HG03280 (cell line): ENCODE measurements at regions not wholly inside any gene's neighbourhood (a gene's known extent, or its start where the extent isn't known, plus 50 kb on each side); places are given as distances from the start of the nearest gene placed in this dataset.

Source experiments
- ATAC-seq: cut with Tn5 transposase; IDR thresholded peaks from one replicate; pipeline ENCODE4 v1.9.1; 2021; ENCODE audit warnings: mild to moderate bottlenecking, moderate library complexity; ENCODE audit not compliant: unreplicated experiment

DNA sequence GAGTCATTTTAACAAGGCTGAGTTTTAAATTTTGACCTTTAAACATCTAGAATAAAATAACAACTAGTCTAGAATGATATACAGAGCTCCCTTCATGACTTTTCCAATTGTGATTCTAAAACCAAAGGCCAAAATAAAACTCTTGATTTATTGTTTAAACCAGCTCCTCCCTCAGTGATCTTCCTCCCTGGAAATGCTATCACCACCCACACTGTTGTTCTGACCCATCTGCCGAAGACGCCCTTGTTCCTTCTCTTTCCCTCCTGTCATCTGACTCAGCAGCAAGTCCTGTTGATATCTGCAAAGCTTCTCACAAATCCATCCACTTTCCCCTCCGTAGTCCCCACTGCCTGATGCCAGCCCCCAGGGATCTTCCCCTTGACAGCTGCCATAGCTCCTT lies 231.6 kb upstream of the DYNLRB2 start:
- no peak for ATAC-seq

DNA sequence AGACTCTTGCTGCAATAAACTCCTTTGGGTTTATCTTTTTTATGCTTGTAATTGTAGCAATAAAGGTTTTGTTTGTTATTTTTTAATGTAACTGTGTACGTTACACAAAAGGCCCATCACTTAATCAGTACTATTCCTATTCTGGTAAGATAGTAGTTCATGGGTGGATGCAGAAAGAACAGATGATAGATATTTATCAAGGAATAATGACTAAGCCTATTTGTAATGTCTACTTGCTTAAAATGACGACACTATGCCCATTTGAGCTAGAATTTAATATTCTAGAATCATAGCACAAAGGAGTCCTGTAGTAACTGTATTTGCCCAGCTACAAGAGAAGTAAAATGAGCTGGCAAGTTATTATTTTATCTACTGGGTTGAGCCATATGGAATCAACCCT lies 235.4 kb upstream of the DYNLRB2 start:
- no peak for ATAC-seq

DNA sequence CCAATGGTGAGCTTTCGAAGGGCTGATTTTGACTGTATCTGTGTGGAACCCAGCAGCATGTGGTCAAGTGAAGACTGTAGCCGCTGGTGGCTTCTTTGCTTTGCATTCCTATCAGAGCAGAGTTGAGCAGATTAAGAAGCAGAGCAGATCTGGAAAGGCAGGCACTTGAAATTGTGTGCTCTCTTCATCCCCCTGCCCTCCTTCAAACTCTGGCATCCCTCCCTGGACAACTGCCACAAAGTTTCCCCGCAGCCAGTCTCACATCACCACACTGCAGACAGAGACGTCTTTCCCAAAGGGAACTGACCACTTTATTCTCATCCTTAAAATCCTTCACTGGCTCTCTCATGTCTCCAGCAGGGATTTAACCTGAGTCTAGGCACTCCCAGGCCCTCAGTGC lies 237.1 kb upstream of the DYNLRB2 start:
- no peak for ATAC-seq

DNA sequence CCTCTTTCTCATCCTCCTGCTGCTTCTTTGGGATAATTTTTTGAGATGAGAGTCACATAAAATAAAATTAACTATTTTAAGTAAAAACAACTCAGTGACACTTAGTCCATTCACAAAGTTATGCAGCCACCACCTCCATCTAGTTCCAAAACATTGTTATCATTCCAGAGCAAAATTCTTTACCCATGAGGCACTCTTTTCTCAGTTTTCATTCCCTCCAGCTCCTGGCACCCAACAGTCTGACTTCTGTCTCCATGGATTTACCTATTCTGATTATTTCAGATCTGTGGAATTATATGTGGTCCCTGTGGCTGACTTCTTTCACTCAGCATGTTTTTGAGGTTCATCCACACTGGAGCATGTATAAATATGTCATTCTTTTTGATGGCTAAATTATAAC lies 239.9 kb upstream of the DYNLRB2 start:
- no peak for ATAC-seq

DNA sequence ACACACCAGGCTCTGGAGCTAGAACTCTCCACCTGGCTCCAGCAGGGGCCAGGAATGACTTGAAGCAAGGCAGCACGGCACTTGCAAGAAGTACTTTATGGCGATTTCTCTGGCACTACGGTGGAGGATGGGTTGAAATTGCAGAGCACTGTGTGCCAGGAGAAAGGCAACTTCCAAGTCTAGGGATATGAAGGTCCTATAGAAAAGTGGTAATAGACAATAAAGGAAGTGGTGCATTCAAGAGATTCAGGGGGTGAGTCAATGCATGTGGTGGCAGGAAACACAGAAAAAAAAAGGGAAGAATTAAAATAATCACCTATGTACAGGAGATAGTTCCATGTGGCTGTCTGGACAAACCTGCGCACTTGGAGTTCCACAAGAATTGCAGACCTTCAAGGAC lies 240.3 kb upstream of the DYNLRB2 start:
- no peak for ATAC-seq

DNA sequence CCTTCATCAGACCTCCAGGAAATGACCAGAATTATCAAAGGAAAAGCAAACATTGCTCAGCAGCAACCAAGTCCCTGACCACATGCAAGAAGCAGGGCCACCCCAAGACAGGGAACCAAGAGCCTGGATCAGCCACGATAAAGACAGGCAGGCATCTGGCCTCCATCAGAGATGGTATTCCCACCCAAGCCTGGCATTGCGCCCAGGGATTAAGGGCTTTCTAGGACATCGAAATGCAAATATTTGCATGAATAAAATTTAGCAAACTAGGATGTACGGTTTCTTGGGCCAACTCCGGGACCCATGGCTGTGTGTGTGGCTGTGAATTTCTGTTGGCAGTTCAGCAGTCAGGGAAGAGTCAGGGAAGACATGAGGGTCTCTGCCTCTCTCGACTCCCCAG lies 241.4 kb upstream of the DYNLRB2 start:
- no peak for ATAC-seq

DNA sequence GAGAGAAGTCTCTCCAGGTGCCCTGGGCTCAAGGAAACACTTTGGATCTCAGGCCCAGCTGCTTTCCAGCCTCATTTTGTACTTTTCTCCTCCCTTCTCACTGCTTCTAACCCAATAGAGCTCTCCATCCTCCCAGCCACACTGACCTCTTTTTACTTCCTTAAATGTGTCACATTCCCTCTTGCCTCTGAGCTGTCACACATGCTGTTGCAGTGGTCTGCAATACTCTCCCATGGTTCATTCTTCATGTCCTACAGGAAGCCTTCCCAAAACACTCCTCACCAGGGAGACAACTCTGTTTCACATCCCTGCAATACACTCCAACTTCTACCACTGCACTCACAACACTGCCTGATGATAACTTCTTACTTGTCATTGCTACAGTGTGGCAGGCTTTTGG lies 242.1 kb upstream of the DYNLRB2 start:
- ATAC-seq: no peak

DNA sequence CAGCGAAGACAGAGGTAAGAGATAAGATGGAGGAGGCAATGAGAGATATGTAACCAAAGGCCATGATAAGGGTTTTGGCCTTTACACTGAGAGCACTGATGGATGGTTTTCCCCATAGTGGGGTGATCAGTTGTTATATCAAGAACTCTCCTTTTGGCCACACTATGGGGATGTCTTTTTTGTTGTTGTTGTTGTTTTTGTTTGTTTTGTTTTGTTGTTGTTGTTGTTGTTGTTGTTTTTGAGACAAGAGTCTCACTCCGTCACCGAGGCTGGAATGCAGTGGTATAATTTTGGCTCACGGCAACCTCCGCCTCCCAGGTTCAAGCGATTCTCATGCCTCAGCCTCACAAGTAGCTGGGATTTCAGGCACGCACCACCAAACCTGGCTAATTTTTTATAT lies 244.8 kb upstream of the DYNLRB2 start:
- ATAC-seq: no peak

DNA sequence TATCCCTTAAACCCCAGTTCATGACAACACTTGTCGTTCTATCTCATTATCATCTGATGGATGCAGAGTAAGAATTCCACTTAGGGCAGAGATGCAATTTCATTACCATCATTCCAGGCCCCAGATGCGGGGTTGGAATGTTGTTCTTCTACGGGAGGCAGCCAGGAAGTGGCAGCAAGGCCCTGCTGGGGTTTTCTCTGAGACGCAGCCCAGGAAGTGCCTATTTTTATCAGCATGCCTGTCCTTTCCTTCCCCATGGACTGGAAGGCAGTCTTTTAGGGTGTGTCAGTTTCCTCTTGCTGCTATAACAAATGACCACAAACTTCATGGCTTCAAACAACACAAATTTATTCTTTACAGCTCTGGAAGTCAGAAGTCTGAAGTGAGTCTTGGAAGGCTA lies 246.6 kb upstream of the DYNLRB2 start:
- no peak for ATAC-seq

DNA sequence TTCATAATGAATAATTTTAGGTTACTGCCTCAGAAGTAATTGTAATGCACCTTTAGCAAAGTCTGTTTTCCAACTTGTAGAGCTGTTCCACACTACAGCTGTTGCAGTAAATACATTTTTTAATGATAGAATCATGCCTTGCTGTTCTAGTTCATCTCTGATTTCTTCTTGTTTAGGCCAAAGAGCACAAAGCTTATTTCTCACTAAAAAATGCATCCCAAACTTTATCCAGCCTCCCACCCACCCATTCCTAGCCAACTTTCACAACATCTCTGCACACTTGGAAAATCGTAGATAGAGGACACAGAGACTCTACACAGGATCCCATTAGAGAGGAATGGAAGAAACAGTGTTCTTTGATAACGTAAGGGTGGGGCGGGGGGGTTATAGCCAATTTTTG lies 252.2 kb upstream of the DYNLRB2 start:
- no peak for ATAC-seq

DNA sequence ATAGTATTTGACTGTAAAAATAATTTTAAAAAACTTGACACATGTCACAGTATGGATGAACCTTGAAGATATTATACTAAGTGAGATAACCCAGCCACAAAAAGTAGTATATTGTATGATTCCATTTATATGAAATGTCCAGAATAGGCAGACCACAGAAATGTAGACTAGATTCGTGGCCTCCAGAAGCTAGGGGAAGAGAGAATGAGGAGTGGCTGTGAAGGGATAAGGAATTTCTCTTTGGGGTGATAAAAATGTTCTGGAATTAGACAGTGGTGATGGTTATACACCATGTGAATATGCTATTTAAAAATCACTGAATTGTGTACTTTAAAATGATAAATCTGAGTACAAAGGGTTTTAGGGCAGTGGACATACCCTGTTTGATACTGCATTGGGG lies 253.1 kb upstream of the DYNLRB2 start:
- ATAC-seq: no peak

DNA sequence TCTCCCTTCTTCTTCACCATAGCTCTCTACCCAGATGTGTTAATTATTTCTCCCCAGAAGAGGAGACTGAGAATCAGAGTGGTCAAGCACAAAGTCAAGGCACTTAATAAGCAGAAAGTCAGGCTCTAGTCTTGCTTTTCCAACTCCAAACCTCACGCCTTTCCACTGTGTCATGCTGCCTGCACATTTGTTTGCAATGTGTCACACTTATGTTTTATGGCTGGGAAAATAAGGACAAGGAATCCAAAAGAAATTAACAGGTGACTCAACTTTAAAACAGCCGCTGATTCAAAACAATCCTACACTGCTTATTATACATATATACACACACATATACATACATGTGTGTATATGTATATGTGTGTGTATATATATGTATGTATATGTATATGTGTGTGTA lies 255.7 kb upstream of the DYNLRB2 start:
- ATAC-seq: no peak

DNA sequence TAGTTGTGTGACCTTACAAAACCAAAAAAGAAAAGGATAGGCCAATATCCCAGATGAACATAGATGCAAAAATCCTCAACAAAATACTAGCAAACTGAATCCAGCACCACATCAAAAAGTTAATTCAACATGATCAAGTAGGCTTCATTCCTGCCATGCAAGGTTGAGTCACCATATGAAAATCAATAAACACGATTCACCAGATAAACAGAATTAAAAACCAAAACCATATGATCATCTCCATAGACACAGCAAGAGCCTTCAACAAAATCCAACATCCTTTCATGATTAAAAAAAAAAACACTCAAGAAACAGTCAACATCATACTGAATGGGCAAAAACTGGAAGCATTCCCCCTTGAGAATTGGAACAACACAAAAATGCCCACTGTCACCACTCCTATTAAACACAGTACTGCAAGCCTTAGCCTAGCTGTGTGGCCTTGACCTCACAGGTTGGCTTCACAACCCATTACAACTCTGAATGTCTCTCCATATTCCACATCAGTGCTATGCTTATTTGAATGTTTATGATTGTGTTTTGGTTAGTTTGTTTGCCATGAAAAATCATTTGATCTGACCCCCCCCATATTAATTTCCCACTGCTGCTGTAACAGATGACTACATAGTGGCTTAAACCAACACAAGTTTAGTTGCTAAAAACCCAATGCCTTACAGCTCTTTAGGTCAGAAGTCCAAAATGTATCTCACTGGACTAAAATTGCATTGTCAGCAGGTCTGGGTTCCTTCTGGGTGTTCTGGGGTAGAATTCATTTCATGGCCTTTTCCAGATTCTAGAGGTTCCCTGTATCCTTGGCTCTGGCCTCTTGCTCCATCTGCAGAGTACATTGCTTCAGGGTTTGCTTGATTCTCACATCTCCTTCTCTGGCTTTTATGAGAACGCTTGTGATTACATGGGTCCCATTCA lies 257.1 kb upstream of the DYNLRB2 start:
- no peak for ATAC-seq

DNA sequence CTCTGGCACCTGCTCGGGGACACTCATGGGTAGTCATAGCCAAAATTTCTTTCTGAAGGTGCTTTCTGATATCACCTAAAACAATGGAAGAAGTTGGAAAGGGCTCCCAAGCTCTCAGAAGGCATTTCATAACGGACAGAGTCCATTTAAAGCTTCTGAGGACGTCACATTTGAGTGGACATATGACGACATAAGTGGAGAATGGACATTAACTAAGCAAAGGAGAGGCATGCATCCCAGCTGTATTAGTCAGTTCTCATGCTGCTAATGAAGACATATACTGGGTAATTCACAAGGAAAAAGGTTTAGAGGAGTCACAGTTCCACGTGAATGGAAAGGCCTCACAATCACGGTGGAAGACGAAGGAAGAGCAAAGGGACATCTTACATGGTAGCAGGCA lies 260.2 kb upstream of the DYNLRB2 start:
- ATAC-seq: no peak

DNA sequence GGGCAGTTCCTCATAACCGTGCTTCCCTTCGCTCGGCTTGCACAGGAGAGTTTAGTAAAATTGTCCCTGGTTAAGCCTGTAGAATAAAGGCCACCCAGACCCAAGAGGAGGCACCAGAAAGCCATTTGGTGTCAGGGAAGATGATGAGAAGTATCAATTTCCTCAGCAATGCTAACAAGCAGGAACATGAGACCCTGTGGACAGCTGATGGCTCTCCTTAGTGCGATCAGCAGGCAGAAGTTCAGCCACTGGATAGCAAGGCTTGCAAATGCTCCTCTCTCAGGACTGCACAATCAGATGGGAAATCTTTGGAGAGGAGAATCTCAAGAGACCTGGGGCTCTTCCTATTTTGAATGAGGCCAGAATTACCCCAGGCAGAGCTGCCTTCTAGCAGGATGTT lies 261.1 kb upstream of the DYNLRB2 start:
- no peak for ATAC-seq

DNA sequence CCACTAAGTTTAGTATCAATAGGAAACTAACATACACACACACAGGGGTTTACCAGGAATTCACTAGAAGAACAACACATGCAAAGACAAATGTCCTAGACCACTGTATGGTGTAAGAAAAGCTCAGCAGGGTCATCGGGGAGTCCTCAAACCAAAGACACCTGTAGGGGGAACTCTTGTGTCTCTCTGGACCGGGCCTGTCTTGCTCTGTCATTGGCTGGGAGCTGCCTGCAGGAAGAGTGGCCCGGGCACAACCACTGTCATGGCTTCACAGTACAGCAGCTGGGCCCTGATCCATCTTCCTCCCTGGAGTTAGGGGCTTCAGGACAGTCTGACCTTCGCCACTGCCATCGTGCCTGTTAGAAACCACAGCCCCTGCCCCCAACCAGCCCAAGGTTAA lies 263.6 kb upstream of the DYNLRB2 start:
- no peak for ATAC-seq

DNA sequence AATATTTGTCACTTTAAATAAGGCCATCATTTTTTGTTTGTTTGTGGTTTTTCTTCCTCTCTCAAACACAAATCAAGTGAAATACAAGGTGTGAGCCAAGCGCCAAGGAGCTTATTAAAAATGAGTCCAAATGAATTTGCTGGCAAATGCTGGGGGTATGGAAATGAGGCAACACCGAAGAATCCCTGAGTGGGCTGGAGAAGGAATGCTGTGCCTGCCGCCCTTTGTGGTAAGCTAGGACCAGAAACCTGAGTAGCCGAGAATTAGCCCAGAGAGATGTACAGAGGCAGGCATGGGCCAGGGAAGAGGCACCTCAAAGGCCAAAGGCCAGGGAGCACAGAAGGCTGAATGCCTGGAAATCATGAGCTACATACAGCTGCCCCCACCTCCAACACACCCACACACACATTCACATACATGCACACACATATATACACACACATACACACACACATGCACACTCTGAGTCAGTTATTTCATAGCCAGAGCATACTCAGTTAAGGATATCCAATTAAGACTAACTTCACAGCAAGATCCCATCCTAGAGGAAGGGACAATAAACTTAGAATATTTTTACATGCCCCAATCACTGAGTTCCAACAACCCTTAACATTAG lies 266.1 kb upstream of the DYNLRB2 start:
- no peak for ATAC-seq

DNA sequence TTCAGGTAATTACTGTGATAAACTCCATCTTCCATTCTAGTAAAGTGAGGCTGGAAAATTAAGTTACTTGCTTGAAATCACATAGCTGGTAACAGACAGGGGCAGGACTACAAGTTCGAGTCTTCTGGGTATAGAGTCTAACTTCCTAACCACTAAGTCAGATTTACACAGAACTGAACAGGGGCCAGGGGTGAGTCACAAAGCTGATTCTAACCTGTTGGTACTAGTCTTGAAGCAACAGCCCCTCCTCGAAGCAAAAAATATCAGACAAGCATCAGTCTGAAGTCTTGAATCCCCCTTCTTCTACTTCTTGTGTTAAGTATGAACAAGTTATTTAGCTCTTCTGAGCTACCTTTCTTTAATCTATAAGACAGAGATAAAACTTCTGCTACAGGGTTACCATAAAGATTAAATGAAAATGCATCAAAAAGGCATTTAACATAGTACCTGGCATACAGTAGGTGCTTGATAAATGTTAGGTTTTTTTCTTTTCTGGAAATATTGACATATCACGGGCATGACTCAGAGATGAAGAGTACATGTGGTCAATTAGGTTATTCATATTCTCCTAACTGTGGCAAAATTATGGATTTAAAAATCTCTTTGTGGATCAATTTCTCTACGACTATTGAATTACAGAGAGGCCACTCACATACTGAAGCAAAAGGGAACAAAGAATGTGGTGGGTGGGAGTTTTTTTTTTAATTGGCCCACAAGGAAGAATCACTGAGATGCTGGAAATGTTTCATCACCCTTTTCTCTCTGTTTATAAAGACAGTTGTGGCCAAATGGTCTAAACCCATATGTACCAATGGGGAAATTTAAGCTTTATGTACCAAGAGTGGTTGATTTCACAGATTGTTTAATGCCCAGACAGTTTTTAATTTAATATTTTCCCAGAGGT lies 266.9 kb upstream of the DYNLRB2 start:
- ATAC-seq: no peak

DNA sequence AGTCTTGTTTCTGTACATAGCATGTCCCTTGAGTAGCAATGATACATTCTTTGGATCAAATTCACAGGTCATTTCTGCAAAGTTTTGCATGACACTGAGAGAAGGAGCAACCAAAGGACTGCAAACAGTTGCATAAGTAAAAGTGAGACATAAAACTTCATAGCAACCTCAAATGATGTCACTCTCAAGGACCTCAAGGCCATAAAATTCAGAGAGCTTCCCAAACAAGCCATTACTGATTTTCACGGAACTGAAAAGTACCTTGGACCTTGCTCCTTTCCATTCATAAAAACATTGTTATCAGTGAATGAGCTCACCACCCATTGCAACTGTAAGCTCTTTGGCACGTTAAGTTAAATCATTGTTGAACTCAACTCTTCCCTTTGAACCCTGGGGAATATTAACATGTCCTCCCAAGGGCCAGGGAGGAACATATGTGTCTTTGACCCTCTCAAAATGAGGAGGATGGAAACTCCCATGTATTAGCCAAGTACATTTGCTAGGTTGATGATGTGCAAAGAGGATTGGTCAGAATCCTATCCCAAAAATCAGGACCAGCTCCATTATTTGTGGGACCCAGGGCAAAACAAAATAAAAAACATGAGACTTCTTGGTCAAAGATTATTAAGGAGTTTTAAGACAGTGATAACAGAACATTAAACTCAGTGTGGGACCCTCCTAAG lies 275.0 kb upstream of the DYNLRB2 start:
- ATAC-seq: no peak

DNA sequence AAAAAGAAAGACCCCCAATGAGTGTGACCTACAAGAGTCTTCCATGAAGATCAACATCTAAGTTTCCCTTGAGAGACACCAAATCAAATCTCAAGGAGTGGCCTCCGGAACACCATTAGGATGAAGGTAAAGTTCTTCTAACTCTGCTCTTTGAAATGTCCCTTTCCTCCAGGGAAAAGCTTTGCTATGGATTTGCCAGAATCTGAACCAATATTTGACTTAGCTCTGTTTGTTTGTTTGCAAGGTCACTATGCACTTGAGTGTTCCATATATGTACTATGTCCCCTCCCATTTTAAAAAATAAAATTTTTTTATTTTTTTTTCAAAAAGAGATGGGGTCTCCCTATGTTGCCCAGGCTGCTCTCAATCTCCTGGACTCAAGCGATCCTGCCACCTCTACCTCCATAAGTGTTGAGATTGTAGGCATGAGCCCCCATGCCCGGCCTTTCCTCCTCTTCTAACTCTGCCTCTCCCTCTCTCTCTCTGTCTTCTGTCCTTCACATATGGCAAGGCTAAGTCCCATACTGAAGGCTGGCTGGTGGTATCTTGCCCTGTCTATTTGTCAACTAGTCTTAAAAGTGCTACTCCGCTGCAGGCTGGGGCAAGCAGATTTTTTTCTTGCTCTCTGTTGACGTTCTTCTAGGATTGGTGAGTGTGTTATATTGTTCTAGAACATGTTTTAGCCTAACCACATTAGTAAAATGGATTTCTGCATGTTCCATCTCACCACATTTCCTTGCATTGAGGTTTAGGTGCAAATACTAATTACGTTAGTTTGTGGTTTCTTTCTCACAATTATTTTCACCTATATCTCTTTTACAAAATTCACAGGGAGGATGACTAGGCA lies 276.7 kb upstream of the DYNLRB2 start:
- ATAC-seq: no peak
